ENCODE measurements at regions not wholly inside any gene's neighbourhood (a gene's known extent, or its start where the extent isn't known, plus 50 kb on each side); places are given as distances from the start of the nearest gene placed in this dataset.

GRCh38 chr10:117892681-117893220 lies 154.0 kb downstream of the RAB11FIP2 start:
- H3K4me3 ChIP-seq (ENCODE audit: low read depth, low read length): no peak overlapping the region
- DNase-seq (ENCODE audit: low read depth): no peak
- no peak for TF ChIP-seq CTCF (IDR thresholded peaks at IDR 0.05; ENCODE audit: insufficient read depth, low read depth, low read length)

- no peak for DNase-seq (ENCODE audit: low read depth)
- no peak for TF ChIP-seq CTCF (IDR thresholded peaks at IDR 0.05; ENCODE audit: insufficient read depth, low read depth, low read length)
- no peak overlapping the region for H3K4me3 ChIP-seq (ENCODE audit: low read depth, low read length)
These were observed 152.4 kb downstream of the RAB11FIP2 start for GRCh38 chr10:117894339-117894738.

- no peak for TF ChIP-seq CTCF (IDR thresholded peaks at IDR 0.05; ENCODE audit: insufficient read depth, low read depth, low read length)
- DNase-seq (ENCODE audit: low read depth): no peak
- H3K4me3 ChIP-seq (ENCODE audit: low read depth, low read length): no peak overlapping the region
These were observed 150.2 kb downstream of the RAB11FIP2 start for GRCh38 chr10:117896517-117896916.

- TF ChIP-seq CTCF (IDR thresholded peaks at IDR 0.05; ENCODE audit: insufficient read depth, low read depth, low read length): no peak
- H3K4me3 ChIP-seq (ENCODE audit: low read depth, low read length): no peak overlapping the region
- DNase-seq (ENCODE audit: low read depth): no peak
These were observed 147.5 kb downstream of the RAB11FIP2 start for GRCh38 chr10:117899181-117899683.

GRCh38 chr10:117900280-117900679 lies 146.5 kb downstream of the RAB11FIP2 start:
- no peak overlapping the region for H3K4me3 ChIP-seq (ENCODE audit: low read depth, low read length)
- no peak for TF ChIP-seq CTCF (IDR thresholded peaks at IDR 0.05; ENCODE audit: insufficient read depth, low read depth, low read length)

GRCh38 chr10:117903854-117904253 lies 142.9 kb downstream of the RAB11FIP2 start:
- no peak for TF ChIP-seq CTCF (IDR thresholded peaks at IDR 0.05; ENCODE audit: insufficient read depth, low read depth, low read length)
- no peak for DNase-seq (ENCODE audit: low read depth)

More at GRCh38 chr10:117900280-117900679, 146.5 kb downstream of the RAB11FIP2 start:
- no peak for DNase-seq (ENCODE audit: low read depth)

GRCh38 chr10:117905404-117905803 lies 141.3 kb downstream of the RAB11FIP2 start:
- no peak for DNase-seq (ENCODE audit: low read depth)

More at GRCh38 chr10:117903854-117904253, 142.9 kb downstream of the RAB11FIP2 start:
- H3K4me3 ChIP-seq (ENCODE audit: low read depth, low read length): no peak overlapping the region

More at GRCh38 chr10:117905404-117905803, 141.3 kb downstream of the RAB11FIP2 start:
- no peak for TF ChIP-seq CTCF (IDR thresholded peaks at IDR 0.05; ENCODE audit: insufficient read depth, low read depth, low read length)
- H3K4me3 ChIP-seq (ENCODE audit: low read depth, low read length): no peak overlapping the region

Data from fibroblast of villous mesenchyme (primary cell).